WTC11 (cell line): ENCODE measurements at regions not wholly inside any gene's neighbourhood (a gene's known extent, or its start where the extent isn't known, plus 50 kb on each side); places are given as distances from the start of the nearest gene placed in this dataset.

Source experiments
- AFF4 ChIP-seq: sonication (generic); formaldehyde crosslinking; IDR thresholded peaks from 2 replicates; pipeline ENCODE4 v1.8.1; 2023; ENCODE audit warnings: mild to moderate bottlenecking, missing genetic modification reagents, borderline replicate concordance
- ATF2 ChIP-seq: sonication (generic); formaldehyde crosslinking; IDR thresholded peaks from 2 replicates; pipeline ENCODE4 v1.8.1; 2022; ENCODE audit warnings: low read depth, missing genetic modification reagents, borderline replicate concordance
- ATF6 ChIP-seq: sonication (generic); formaldehyde crosslinking; IDR thresholded peaks from 2 replicates; pipeline ENCODE4 v1.8.1; 2023; ENCODE audit warnings: mild to moderate bottlenecking, missing genetic modification reagents
- CTCF ChIP-seq: fragments of 200-600 bp; IDR thresholded peaks from 2 replicates; pipeline ENCODE4 v1.8.0; 2022; ENCODE audit warnings: antibody characterized with exemption
- ELF4 ChIP-seq: sonication (generic); formaldehyde crosslinking; IDR thresholded peaks from 2 replicates; pipeline ENCODE4 v1.8.1; 2022; ENCODE audit warnings: low read depth, mild to moderate bottlenecking, moderate library complexity, missing genetic modification reagents
- MAX ChIP-seq: sonication (generic); formaldehyde crosslinking; IDR thresholded peaks from 2 replicates; pipeline ENCODE4 v1.8.0; 2022; ENCODE audit warnings: mild to moderate bottlenecking, missing genetic modification reagents
- NR3C1 ChIP-seq: sonication (generic); formaldehyde crosslinking; conservative IDR thresholded peaks from 2 replicates; pipeline ENCODE4 v1.8.1; 2023; ENCODE audit warnings: low read depth, mild to moderate bottlenecking, missing genetic modification reagents
- PRDM15 ChIP-seq: sonication (generic); formaldehyde crosslinking; IDR thresholded peaks from 2 replicates; pipeline ENCODE4 v1.8.0; 2022; ENCODE audit warnings: missing genetic modification reagents
- ZNF281 ChIP-seq: sonication (generic); formaldehyde crosslinking; IDR thresholded peaks from 2 replicates; pipeline ENCODE4 v1.8.0; 2023; ENCODE audit warnings: mild to moderate bottlenecking, missing genetic modification reagents

- TF ChIP-seq CTCF (no peak), ELF4 (CRISPR knock-in tag) (no peak), NR3C1 (CRISPR knock-in tag) (no peak), ZNF281 (CRISPR knock-in tag) (no peak), MAX (CRISPR knock-in tag) (no peak), ATF2 (CRISPR knock-in tag) (no peak), PRDM15 (no peak), ATF6 (no peak), AFF4 (CRISPR knock-in tag) (no peak)
Measured at GRCh38 chr10:65320236-65321026, 1605.4 kb upstream of the LRRTM3 start.
